Fibroblast of lung (primary cell): ENCODE measurements at regions not wholly inside any gene's neighbourhood (a gene's known extent, or its start where the extent isn't known, plus 50 kb on each side); places are given as distances from the start of the nearest gene placed in this dataset.

Source experiments
- DNase-seq, 2 donors: peaks; one replicate each; pipeline versions ENCODE4 v3.0.0 to v3.0.0-alpha.2; 2010; ENCODE audit warnings: low read depth in 2 of 2
- H2AFZ ChIP-seq: 2 replicates; pipeline ENCODE4 v1.5.1; 2012; ENCODE audit warnings: low read length, control low read depth, inconsistent platforms
- H3K27ac ChIP-seq: 2 replicates; pipeline ENCODE4 v1.5.1; 2011; ENCODE audit warnings: low read length, control low read depth; ENCODE audit not compliant: insufficient read depth
- H3K27me3 ChIP-seq: 2 replicates; pipeline ENCODE4 v1.5.1; 2011; ENCODE audit warnings: mild to moderate bottlenecking, low read length; ENCODE audit not compliant: control insufficient read depth, insufficient read depth
- H3K36me3 ChIP-seq: 2 replicates; pipeline ENCODE4 v1.5.1; 2011; ENCODE audit warnings: low read length; ENCODE audit not compliant: control insufficient read depth, insufficient read depth
- H3K4me1 ChIP-seq: 2 replicates; pipeline ENCODE4 v1.5.1; 2011; ENCODE audit warnings: low read length; ENCODE audit not compliant: control insufficient read depth, insufficient read depth; ENCODE audit errors: extremely low read depth
- H3K4me2 ChIP-seq: 2 replicates; pipeline ENCODE4 v1.5.1; 2011; ENCODE audit warnings: low read length, control low read depth; ENCODE audit not compliant: insufficient read depth; ENCODE audit errors: extremely low read depth
- H3K4me3 ChIP-seq, 4 experiments: fragments of 200-600 bp in 1 of 4; sonication (generic) in 1 of 4; replicated peaks in 1 of 4; 2 replicates each; pipeline ENCODE4 v1.5.1; 2011 to 2016; ENCODE audit warnings: low read length in 4 of 4, low read depth in 3 of 4, mild to moderate bottlenecking in 3 of 4, control low read depth in 2 of 4, inconsistent platforms in 1 of 4, mixed read lengths in 1 of 4; ENCODE audit not compliant: insufficient read depth in 1 of 4; ENCODE audit errors: control extremely low read depth in 1 of 4
- H3K79me2 ChIP-seq: 2 replicates; pipeline ENCODE4 v1.5.1; 2012; ENCODE audit warnings: mild to moderate bottlenecking, low read length, inconsistent platforms; ENCODE audit not compliant: control insufficient read depth, insufficient read depth
- H3K9ac ChIP-seq: 2 replicates; pipeline ENCODE4 v1.5.1; 2011; ENCODE audit warnings: mild to moderate bottlenecking, low read length, control low read depth; ENCODE audit not compliant: insufficient read depth
- H3K9me3 ChIP-seq: 2 replicates; pipeline ENCODE4 v1.5.1; 2012; ENCODE audit warnings: low read depth, low read length; ENCODE audit not compliant: control insufficient read depth, insufficient read depth
- H4K20me1 ChIP-seq: 2 replicates; pipeline ENCODE4 v1.5.1; 2011; ENCODE audit warnings: low read length; ENCODE audit not compliant: control insufficient read depth, insufficient read depth; ENCODE audit errors: extremely low read depth
- EZH2 ChIP-seq: IDR thresholded peaks from 2 replicates; pipeline ENCODE4 v1.5.1; 2012; ENCODE audit warnings: low read length, control low read depth, mild to moderate bottlenecking; ENCODE audit errors: missing control alignments
- TF ChIP-seq, protein P1 (sequence below), 2 donors: IDR thresholded peaks in 1 of 2; conservative IDR thresholded peaks in 1 of 2; 1 replicate in 1 of 2; 2 replicates in 1 of 2; pipeline ENCODE4 v1.5.1; 2011 to 2012; ENCODE audit warnings: low read length in 2 of 2, control low read depth in 1 of 2, inconsistent platforms in 1 of 2, low read depth in 1 of 2, mild to moderate bottlenecking in 1 of 2

DNA sequence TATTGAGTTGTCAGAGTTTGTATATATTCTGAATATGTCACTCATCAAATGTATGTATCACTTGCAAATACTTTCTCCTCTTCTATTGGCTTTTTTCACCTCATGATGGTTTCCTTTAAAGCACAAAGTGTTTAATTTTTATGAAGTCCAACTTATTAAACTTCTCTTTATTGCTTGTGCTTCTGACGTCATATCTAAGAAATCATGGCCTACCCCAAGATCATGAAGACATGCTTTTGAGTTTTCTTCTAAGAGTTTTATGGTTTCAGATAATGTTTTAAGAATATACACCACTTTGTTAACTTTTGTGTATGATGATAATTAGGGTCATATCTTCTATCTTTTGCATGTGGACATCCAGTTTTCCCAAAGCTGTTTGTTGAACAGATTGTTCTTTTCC lies 417.2 kb upstream of the ATP10A start:
- no peak for DNase-seq
- H3K79me2 ChIP-seq = no peaks in the 10 kb centered on the region
- no peak for TF ChIP-seq EZH2
- TF ChIP-seq, protein P1, sequence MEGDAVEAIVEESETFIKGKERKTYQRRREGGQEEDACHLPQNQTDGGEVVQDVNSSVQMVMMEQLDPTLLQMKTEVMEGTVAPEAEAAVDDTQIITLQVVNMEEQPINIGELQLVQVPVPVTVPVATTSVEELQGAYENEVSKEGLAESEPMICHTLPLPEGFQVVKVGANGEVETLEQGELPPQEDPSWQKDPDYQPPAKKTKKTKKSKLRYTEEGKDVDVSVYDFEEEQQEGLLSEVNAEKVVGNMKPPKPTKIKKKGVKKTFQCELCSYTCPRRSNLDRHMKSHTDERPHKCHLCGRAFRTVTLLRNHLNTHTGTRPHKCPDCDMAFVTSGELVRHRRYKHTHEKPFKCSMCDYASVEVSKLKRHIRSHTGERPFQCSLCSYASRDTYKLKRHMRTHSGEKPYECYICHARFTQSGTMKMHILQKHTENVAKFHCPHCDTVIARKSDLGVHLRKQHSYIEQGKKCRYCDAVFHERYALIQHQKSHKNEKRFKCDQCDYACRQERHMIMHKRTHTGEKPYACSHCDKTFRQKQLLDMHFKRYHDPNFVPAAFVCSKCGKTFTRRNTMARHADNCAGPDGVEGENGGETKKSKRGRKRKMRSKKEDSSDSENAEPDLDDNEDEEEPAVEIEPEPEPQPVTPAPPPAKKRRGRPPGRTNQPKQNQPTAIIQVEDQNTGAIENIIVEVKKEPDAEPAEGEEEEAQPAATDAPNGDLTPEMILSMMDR (conservative IDR thresholded peaks at IDR 0.05 in 1 of 2, IDR thresholded peaks at IDR 0.05 in 1 of 2; ENCODE audit: low read depth in 1 of 2, low read length in 2 of 2) = no peak
- H3K27me3 ChIP-seq = no peaks in the 10 kb centered on the region
- H3K27ac ChIP-seq = no peak overlapping the region
- H3K36me3 ChIP-seq = no peaks in the 10 kb centered on the region
- no peaks in the 10 kb centered on the region for H3K4me1 ChIP-seq
- H3K9me3 ChIP-seq = no peaks in the 10 kb centered on the region
- no peak overlapping the region for H3K9ac ChIP-seq
- no peak overlapping the region for H3K4me3 ChIP-seq
- no peak overlapping the region for H2AFZ ChIP-seq
- no peaks in the 10 kb centered on the region for H4K20me1 ChIP-seq
- no peak overlapping the region for H3K4me2 ChIP-seq

DNA sequence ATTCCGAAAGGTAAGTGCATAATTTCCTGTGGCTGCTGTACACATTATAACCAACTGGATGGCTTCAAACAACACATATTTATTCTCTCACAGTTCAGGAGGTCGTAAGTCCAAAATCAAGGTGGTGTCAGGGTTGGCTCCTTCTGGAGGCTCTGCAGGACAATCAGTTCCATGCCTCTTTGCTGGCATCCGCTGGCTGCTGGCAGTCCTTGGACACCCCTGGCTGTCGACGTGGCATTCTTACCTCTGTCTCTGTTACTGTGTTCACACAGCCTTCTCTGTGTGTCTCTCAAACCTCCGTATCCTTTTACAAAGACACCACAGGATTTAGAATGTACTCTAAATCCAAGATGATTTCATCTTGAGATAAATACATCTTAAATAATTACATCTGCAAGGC lies 398.8 kb upstream of the ATP10A start:
- Histone ChIP-seq H3K9ac (no peak overlapping the region), H3K4me2 (no peak overlapping the region), H3K27me3 (no peaks in the 10 kb centered on the region), H4K20me1 (no peaks in the 10 kb centered on the region), H3K79me2 (no peaks in the 10 kb centered on the region), H3K27ac (no peak overlapping the region), H3K36me3 (no peaks in the 10 kb centered on the region), H3K4me3 (no peak overlapping the region), H2AFZ (no peak overlapping the region), H3K4me1 (no peaks in the 10 kb centered on the region), H3K9me3 (no peaks in the 10 kb centered on the region)
- TF ChIP-seq, protein P1 (conservative IDR thresholded peaks at IDR 0.05 in 1 of 2, IDR thresholded peaks at IDR 0.05 in 1 of 2; ENCODE audit: low read depth in 1 of 2, low read length in 2 of 2) = no peak
- no peak for TF ChIP-seq EZH2
- no peak for DNase-seq

DNA sequence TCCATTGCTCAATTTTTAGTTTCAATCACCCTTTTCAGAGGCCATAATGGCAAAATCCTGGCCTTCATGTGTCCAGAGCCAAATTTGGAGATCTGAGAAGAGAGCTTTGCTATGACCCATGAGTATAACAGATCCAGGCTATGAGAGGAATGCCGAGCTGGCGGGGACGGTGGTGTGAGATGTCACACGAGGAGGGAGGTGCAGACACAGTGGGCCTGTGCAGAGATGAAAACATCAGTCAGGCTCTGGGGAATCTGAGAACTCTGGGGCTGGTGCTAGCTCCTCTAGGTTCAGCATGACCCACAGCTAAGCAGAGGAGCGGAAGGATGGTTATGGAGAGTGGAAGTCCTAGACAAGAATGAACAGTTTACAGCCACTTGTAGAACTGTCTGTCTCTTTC lies 398.3 kb upstream of the ATP10A start:
- Histone ChIP-seq H3K4me1 (no peaks in the 10 kb centered on the region), H3K9me3 (no peaks in the 10 kb centered on the region), H4K20me1 (no peaks in the 10 kb centered on the region), H3K79me2 (no peaks in the 10 kb centered on the region), H3K9ac (no peak overlapping the region), H3K27ac (no peak overlapping the region), H3K36me3 (no peaks in the 10 kb centered on the region), H3K4me3 (no peak overlapping the region), H2AFZ (no peak overlapping the region), H3K27me3 (no peaks in the 10 kb centered on the region), H3K4me2 (no peak overlapping the region)
- TF ChIP-seq, protein P1 (conservative IDR thresholded peaks at IDR 0.05 in 1 of 2, IDR thresholded peaks at IDR 0.05 in 1 of 2; ENCODE audit: low read depth in 1 of 2, low read length in 2 of 2) = no peak
- TF ChIP-seq EZH2 = no peak
- DNase-seq = no peak
